Panc1 (cell line): ENCODE measurements at regions not wholly inside any gene's neighbourhood (a gene's known extent, or its start where the extent isn't known, plus 50 kb on each side); places are given as distances from the start of the nearest gene placed in this dataset.

Experiments
- CTCF ChIP-seq: fragments of 450-650 bp; IDR thresholded peaks from 2 replicates; pipeline ENCODE4 v1.5.1; 2017; ENCODE audit warnings: mild to moderate bottlenecking
- POLR2AphosphoS5 ChIP-seq: IDR thresholded peaks from 2 replicates; pipeline ENCODE4 v1.6.1; 2012; ENCODE audit warnings: mild to moderate bottlenecking, low read depth, low read length, moderate library complexity
- SIN3A ChIP-seq: IDR thresholded peaks from 2 replicates; pipeline ENCODE4 v1.6.1; 2012; ENCODE audit warnings: low read depth, mild to moderate bottlenecking, low read length, moderate library complexity, borderline replicate concordance; ENCODE audit not compliant: insufficient read depth
- TCF7L2 ChIP-seq: IDR thresholded peaks from 2 replicates; pipeline ENCODE4 v1.6.1; 2011; ENCODE audit warnings: mild to moderate bottlenecking, low read depth, low read length, inconsistent platforms
- TF ChIP-seq, protein P1 (sequence below), 2 experiments: IDR thresholded peaks; 2 replicates each; pipeline ENCODE4 v1.6.1; 2011 to 2012; ENCODE audit warnings: low read depth in 2 of 2, control low read depth in 1 of 2, low read length in 1 of 2, mild to moderate bottlenecking in 1 of 2, moderate library complexity in 1 of 2; ENCODE audit not compliant: insufficient read depth in 1 of 2

GRCh38 chr2:2806711-2807110 lies 475.6 kb upstream of the MYT1L start:
- no peak for TF ChIP-seq CTCF
- TF ChIP-seq, protein P1, sequence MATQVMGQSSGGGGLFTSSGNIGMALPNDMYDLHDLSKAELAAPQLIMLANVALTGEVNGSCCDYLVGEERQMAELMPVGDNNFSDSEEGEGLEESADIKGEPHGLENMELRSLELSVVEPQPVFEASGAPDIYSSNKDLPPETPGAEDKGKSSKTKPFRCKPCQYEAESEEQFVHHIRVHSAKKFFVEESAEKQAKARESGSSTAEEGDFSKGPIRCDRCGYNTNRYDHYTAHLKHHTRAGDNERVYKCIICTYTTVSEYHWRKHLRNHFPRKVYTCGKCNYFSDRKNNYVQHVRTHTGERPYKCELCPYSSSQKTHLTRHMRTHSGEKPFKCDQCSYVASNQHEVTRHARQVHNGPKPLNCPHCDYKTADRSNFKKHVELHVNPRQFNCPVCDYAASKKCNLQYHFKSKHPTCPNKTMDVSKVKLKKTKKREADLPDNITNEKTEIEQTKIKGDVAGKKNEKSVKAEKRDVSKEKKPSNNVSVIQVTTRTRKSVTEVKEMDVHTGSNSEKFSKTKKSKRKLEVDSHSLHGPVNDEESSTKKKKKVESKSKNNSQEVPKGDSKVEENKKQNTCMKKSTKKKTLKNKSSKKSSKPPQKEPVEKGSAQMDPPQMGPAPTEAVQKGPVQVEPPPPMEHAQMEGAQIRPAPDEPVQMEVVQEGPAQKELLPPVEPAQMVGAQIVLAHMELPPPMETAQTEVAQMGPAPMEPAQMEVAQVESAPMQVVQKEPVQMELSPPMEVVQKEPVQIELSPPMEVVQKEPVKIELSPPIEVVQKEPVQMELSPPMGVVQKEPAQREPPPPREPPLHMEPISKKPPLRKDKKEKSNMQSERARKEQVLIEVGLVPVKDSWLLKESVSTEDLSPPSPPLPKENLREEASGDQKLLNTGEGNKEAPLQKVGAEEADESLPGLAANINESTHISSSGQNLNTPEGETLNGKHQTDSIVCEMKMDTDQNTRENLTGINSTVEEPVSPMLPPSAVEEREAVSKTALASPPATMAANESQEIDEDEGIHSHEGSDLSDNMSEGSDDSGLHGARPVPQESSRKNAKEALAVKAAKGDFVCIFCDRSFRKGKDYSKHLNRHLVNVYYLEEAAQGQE (IDR thresholded peaks at IDR 0.05; ENCODE audit: insufficient read depth in 1 of 2, low read depth in 2 of 2, low read length in 1 of 2), result no peak
- TF ChIP-seq POLR2AphosphoS5, result no peak
- TF ChIP-seq SIN3A, result no peak
- TF ChIP-seq TCF7L2, result no peak
